H54 (cell line): ENCODE measurements at regions not wholly inside any gene's neighbourhood (a gene's known extent, or its start where the extent isn't known, plus 50 kb on each side); places are given as distances from the start of the nearest gene placed in this dataset.

Experiments
- DNase-seq: peaks from one replicate; pipeline ENCODE4 v3.0.0; 2011; ENCODE audit warnings: low spot score, mixed read lengths; ENCODE audit not compliant: insufficient read length
- FAIRE-seq: peaks from 3 replicates; lab custom pipeline; 2011; peaks lifted over from hg19 to GRCh38; lab: Jason Lieb, UNC
- POLR2A ChIP-seq: IDR thresholded peaks from 2 replicates; pipeline ENCODE4 v1.6.1; 2011; ENCODE audit warnings: low read depth, mild to moderate bottlenecking, low read length

GRCh38 chr13:31684466-31684865, 54.9 kb upstream of the RXFP2 start:
- TF ChIP-seq POLR2A, result no peak
- FAIRE-seq (no peak), DNase-seq (no peak)

- DNase-seq (no peak), FAIRE-seq (no peak)
- no peak for TF ChIP-seq POLR2A
Observed at GRCh38 chr13:31686670-31687425, 52.5 kb upstream of the RXFP2 start.
